Activated B cell treated with CpG ODN at 0.5 μM for 24 hours (primary cell): ENCODE measurements at regions not wholly inside any gene's neighbourhood (a gene's known extent, or its start where the extent isn't known, plus 50 kb on each side); places are given as distances from the start of the nearest gene placed in this dataset.
"Not testable (repeated sequence)": the region's sequence is repeated elsewhere in the genome, so short reads cannot be mapped to it uniquely, and the experiment has no call there.

Source experiments
- ATAC-seq: fragments of 200-7000 bp; cut with Tn5 transposase; one replicate; pipeline ENCODE4 v1.10.0; 2021; ENCODE audit warnings: low read depth, mild to moderate bottlenecking, moderate library complexity
- CTCF ChIA-PET: fragments of 350-600 bp; sonication (Branson Sonifier 250); formaldehyde crosslinking; loops from one replicate; lab custom pipeline; 2021; ENCODE audit warnings: antibody characterized with exemption; lab: Charles Lee
- POLR2A ChIA-PET: fragments of 350-600 bp; sonication (Branson Sonifier 250); formaldehyde crosslinking; loops from one replicate; lab custom pipeline; 2021; ENCODE audit warnings: antibody characterized with exemption; lab: Charles Lee
- DNase-seq: peaks from one replicate; pipeline ENCODE4 v3.0.0; 2022
- H3K27ac Mint-ChIP-seq: one replicate; pipeline ENCODE4 v1.8.0; 2020; ENCODE audit warnings: mixed read lengths
- H3K27me3 Mint-ChIP-seq: one replicate; pipeline ENCODE4 v1.8.0; 2021; ENCODE audit warnings: mixed read lengths
- H3K36me3 Mint-ChIP-seq: one replicate; pipeline ENCODE4 v1.8.0; 2021; ENCODE audit warnings: low read depth, mixed read lengths
- H3K4me1 Mint-ChIP-seq: one replicate; pipeline ENCODE4 v1.8.0; 2021; ENCODE audit warnings: mixed read lengths
- H3K4me3 Mint-ChIP-seq: one replicate; pipeline ENCODE4 v1.8.0; 2020; ENCODE audit warnings: mild to moderate bottlenecking, mixed read lengths
- H3K9me3 Mint-ChIP-seq: one replicate; pipeline ENCODE4 v1.8.0; 2020; ENCODE audit warnings: mixed read lengths
- intact Hi-C: fragments of 100-400 bp; cut with micrococcal nuclease; formaldehyde crosslinking; loops from one replicate; pipeline ENCODE4 v1.15.1; 2024
- TF ChIP-seq, protein P1 (sequence below): fragments of 200-600 bp; IDR thresholded peaks from one replicate; pipeline ENCODE4 v1.8.0; 2022; ENCODE audit warnings: antibody characterized with exemption, mild to moderate bottlenecking

DNA sequence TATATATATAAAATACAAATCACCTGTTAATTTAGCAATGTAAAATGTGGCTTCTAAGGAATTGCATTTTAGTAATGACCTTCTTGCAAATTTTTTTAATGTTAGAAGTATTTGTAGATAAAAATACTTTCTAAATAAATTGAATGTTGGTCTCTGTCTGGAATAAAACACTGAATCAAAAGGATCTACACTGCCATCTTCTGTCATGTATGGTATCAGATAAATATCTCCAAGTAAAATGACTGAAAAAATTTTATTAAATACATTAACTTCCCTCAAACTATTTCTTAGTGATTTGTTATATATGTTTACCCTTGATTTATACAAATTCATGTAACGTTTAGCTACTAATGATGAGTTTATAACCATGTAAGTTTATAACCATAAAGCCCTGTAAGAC is 2029.3 kb downstream of the MRPL39 start:
- Mint-ChIP-seq H3K36me3 (no peaks in the 10 kb centered on the region), H3K4me3 (no peak overlapping the region), H3K4me1 (no peaks in the 10 kb centered on the region), H3K9me3 (no peaks in the 10 kb centered on the region), H3K27ac (no peak overlapping the region), H3K27me3 (no peaks in the 10 kb centered on the region)
- intact Hi-C loops = no loop called here
- ChIA-PET POLR2A (no interaction called here), CTCF (no interaction called here)
- no peak for DNase-seq
- no peak for ATAC-seq
- TF ChIP-seq, protein P1, sequence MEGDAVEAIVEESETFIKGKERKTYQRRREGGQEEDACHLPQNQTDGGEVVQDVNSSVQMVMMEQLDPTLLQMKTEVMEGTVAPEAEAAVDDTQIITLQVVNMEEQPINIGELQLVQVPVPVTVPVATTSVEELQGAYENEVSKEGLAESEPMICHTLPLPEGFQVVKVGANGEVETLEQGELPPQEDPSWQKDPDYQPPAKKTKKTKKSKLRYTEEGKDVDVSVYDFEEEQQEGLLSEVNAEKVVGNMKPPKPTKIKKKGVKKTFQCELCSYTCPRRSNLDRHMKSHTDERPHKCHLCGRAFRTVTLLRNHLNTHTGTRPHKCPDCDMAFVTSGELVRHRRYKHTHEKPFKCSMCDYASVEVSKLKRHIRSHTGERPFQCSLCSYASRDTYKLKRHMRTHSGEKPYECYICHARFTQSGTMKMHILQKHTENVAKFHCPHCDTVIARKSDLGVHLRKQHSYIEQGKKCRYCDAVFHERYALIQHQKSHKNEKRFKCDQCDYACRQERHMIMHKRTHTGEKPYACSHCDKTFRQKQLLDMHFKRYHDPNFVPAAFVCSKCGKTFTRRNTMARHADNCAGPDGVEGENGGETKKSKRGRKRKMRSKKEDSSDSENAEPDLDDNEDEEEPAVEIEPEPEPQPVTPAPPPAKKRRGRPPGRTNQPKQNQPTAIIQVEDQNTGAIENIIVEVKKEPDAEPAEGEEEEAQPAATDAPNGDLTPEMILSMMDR = no peak

DNA sequence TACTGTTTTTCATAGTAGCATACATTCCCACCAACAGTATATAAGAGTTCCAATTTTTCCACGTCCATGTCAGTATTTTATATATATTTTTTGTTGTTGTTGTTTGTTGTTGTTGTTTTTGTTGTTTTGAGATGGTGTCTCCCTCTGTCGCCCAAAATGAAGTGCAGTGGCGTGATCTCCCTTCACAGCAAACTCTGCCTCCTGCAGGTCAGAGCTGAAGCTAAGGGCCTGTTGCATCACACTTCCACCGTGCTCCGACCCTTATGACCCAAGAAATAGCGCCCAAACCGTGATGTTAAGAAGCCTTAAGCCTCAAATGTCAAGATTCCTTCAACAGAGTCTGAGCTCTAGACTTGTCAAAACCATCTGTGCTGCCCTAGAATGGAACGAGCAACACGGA is 2032.3 kb downstream of the MRPL39 start:
- no peak overlapping the region for H3K4me3 Mint-ChIP-seq
- H3K36me3 Mint-ChIP-seq = no peaks in the 10 kb centered on the region
- H3K27ac Mint-ChIP-seq = no peak overlapping the region
- no peaks in the 10 kb centered on the region for H3K27me3 Mint-ChIP-seq
- no peak for DNase-seq
- no peaks in the 10 kb centered on the region for H3K9me3 Mint-ChIP-seq
- intact Hi-C loops = no loop called here
- no peaks in the 10 kb centered on the region for H3K4me1 Mint-ChIP-seq
- ChIA-PET POLR2A (no interaction called here), CTCF (no interaction called here)
- TF ChIP-seq, protein P1 = no peak
- no peak for ATAC-seq

DNA sequence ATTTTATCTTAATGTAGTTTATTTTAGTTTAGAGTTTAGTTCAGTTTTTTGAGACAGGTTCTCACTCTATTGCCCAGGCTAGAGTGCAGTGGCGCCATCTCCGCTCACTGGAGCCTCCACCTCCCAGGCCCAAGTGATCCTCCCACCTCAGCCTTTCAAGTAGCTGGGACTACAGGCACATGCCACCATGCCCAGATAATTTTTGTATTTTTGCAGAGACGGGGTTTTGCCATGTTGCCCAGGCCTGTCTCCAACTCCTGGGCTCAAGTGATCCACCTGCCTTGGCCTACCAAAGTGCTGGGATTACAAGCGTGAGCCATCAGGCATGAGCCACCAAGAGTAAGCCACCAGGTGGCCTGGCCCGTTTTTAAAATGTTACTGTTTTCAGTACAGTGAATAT is 2058.4 kb downstream of the MRPL39 start:
- POLR2A ChIA-PET, H3K4me3 Mint-ChIP-seq, ATAC-seq, H3K36me3 Mint-ChIP-seq, H3K27me3 Mint-ChIP-seq, intact Hi-C loops, DNase-seq, H3K9me3 Mint-ChIP-seq, H3K27ac Mint-ChIP-seq, H3K4me1 Mint-ChIP-seq, CTCF ChIA-PET: not testable (repeated sequence)

DNA sequence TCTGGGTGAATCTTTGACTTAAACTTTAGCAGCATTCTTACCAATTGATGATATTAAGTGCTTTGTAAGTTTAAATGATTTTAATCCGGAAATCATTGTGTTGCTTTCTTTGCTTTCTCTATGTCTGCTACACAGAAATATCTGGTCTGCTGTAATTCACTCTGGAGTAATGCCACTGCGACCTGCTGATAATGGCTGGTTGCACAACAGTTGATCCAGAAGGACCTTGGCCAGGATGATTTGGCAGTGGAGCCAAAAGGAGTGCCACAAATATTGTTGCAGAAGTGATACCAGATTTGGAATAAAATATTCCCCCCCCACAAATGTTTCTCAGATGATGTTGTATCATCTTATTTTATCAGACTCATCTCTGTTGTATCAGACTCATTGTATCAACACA is 2063.9 kb downstream of the MRPL39 start:
- DNase-seq (no peak), ATAC-seq (no peak)
- Mint-ChIP-seq H3K9me3 (no peaks in the 10 kb centered on the region), H3K4me1 (no peaks in the 10 kb centered on the region), H3K36me3 (no peaks in the 10 kb centered on the region), H3K27me3 (no peaks in the 10 kb centered on the region), H3K4me3 (no peak overlapping the region), H3K27ac (no peak overlapping the region)
- intact Hi-C loops = no loop called here
- POLR2A ChIA-PET = no interaction called here
- TF ChIP-seq, protein P1 = no peak
- CTCF ChIA-PET = no interaction called here

DNA sequence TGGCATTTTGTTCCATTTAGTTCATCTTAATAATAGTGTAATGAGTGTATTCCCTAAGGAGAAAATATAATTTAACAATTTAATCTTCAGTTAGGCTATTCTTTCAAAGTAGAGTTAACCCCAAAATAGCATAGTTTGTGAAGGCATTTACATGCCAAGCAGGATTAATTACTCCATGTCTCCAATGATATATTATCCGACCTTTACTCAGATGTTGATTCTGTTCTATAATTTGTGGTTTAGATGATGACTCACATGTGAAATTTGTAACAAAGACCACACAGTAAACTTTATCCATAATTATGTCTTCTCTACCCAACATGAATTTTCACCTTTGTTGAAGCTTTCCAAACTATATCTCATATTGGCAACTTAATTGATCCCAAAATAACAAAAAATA is 2065.2 kb downstream of the MRPL39 start:
- CTCF ChIA-PET = no interaction called here
- H3K4me3 Mint-ChIP-seq = no peak overlapping the region

DNA sequence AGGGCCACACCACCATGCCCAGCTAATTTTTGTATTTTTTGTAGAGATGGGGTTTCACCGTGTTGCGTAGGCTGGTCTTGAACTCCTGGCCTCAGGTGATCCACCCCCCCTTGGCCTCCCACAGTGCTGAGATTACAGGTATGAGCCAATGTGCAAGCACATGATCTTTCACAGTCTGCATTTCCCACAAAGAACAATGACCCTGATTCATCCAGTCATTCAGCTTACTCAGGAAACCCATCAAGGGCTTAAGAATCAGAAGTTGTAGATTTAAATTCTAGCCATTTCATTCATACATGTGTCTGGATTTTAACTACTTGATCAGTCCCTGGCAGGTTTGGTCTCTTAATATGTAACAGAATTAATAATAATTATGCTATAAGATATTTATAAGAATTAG is 2065.7 kb downstream of the MRPL39 start:
- no peak for DNase-seq
- intact Hi-C loops = no loop called here
- Mint-ChIP-seq H3K36me3 (no peaks in the 10 kb centered on the region), H3K4me3 (no peak overlapping the region), H3K4me1 (no peaks in the 10 kb centered on the region), H3K27me3 (no peaks in the 10 kb centered on the region), H3K9me3 (no peaks in the 10 kb centered on the region), H3K27ac (no peak overlapping the region)
- ATAC-seq = no peak
- TF ChIP-seq, protein P1 = no peak
- POLR2A ChIA-PET = no interaction called here
- CTCF ChIA-PET = no interaction called here

More for the DNA sequence above, 2065.2 kb downstream of the MRPL39 start:
- intact Hi-C loops = no loop called here
- Mint-ChIP-seq H3K27ac (no peak overlapping the region), H3K36me3 (no peaks in the 10 kb centered on the region), H3K4me1 (no peaks in the 10 kb centered on the region), H3K27me3 (no peaks in the 10 kb centered on the region), H3K9me3 (no peaks in the 10 kb centered on the region)
- POLR2A ChIA-PET = no interaction called here
- DNase-seq (no peak), ATAC-seq (no peak)
- TF ChIP-seq, protein P1 = no peak
